Pancreas (tissue), 10 donors: ENCODE measurements at regions not wholly inside any gene's neighbourhood (a gene's known extent, or its start where the extent isn't known, plus 50 kb on each side); places are given as distances from the start of the nearest gene placed in this dataset.

Source experiments
- ATAC-seq, 4 donors: fragments of 200-7000 bp; cut with Tn5 transposase; one replicate each; pipeline versions ENCODE4 v1.8.0 to v1.9.1; 2020; ENCODE audit warnings: mild to moderate bottlenecking in 4 of 4, moderate library complexity in 4 of 4
- DNase-seq, 6 donors: peaks; one replicate each; pipeline ENCODE4 v3.0.0-alpha.2; 2020
- FAIRE-seq: peaks from 2 replicates; lab custom pipeline; 2012; peaks lifted over from hg19 to GRCh38; lab: Jason Lieb, UNC
- H3K27ac ChIP-seq, 4 donors: fragments of 200-600 bp; sonication (generic); 1 replicate in 3 of 4; 2 replicates in 1 of 4; pipeline versions ENCODE4 v1.5.0 to v1.8.0; 2020
- H3K27me3 ChIP-seq, 4 donors: fragments of 200-600 bp; one replicate each; pipeline ENCODE4 v1.8.0; 2021
- H3K36me3 ChIP-seq, 3 donors: fragments of 200-600 bp; sonication (generic) in 1 of 3; one replicate each; pipeline versions ENCODE4 v1.5.0 to v1.8.0; 2020 to 2021
- H3K4me1 ChIP-seq, 3 donors: fragments of 200-600 bp; one replicate each; pipeline ENCODE4 v1.8.0; 2021
- H3K4me3 ChIP-seq, 4 donors: fragments of 200-600 bp; sonication (generic) in 2 of 4; one replicate each; pipeline versions ENCODE4 v1.5.0 to v1.8.0; 2020 to 2021
- H3K9me3 ChIP-seq, 4 donors: fragments of 200-600 bp; one replicate each; pipeline ENCODE4 v1.8.0; 2021
- WGBS, 2 donors: extraction: QIAGEN DNeasy Blood & Tissue Kit; methylation state at CpG; one replicate each; pipeline ENCODE4 v1.1.7; 2013; 5-methylcytosine and 5-hydroxymethylcytosine counted together
- intact Hi-C, 3 donors: fragments of 100-400 bp; cut with DNase I; formaldehyde crosslinking; loops; one replicate each; pipeline versions ENCODE4 v1.11.1 to v1.14.2; 2022
- TF ChIP-seq, protein P1 (sequence below), 4 donors: fragments of 200-600 bp; sonication (generic) in 3 of 4; IDR thresholded peaks; one replicate each; pipeline versions ENCODE4 v1.5.0 to v1.8.0; 2021; ENCODE audit warnings: antibody characterized with exemption in 4 of 4
- donor health status: healthy with polysubstance abuse.
- donor health status: DM: no; HTN: no; CAD: no; lungs with moderate emphysema.
- donor health status: DM: no; HTN: no; CAD: no.
- donor health status: control.
- donor health status: control.
- donor health status: Bipolar disorder and iron deficiency.
- donor health status: DM: yes; HTN: yes; CAD: no.
- donor health status: DM: no; HTN: no; CAD: no.
- donor health status: DM: no; HTN: no; CAD: no.
- donor health status: DM: yes; HTN: yes; CAD: no.

DNA sequence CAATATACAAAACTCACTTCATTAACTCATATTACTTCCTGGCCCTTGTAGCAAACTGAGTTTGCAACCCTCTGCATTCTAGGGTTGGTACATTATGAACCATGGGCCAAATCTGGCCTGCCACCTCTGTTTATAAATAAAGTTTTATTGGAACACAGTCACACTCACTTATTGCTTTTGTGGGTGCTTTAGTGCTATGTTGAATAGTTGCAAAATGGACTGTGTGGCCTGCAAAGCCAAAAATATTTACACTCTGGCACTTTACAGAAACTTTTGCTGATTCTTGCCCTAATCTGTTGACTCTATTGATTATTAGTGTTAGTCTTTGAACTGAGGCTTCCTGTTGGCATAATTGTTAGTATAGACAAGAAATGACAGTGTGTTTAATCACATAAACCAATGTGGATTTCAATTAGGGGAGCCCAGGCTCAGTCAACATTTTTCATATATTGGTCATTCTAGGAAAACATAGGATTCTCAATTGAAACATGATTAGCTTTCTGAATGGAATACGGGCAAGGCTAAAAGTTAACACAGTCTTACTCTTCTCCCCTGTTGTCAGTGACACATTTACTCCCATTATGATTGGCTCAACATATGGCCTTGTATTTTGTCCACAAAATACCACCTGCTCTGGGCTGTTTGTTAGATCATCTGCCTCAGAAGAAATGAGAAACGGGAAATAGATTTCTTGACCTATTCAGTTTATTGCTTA is 241.9 kb upstream of the ZFP64 start:
- H3K36me3 ChIP-seq, result no peaks in the 10 kb centered on the region
- peaks cover 0 to 1% (median 0%) of the 10 kb centered on the region in 4 donors for H3K27me3 ChIP-seq
- H3K27ac ChIP-seq, result no peak overlapping the region
- H3K4me1 ChIP-seq, result no peaks in the 10 kb centered on the region
- TF ChIP-seq, protein P1, sequence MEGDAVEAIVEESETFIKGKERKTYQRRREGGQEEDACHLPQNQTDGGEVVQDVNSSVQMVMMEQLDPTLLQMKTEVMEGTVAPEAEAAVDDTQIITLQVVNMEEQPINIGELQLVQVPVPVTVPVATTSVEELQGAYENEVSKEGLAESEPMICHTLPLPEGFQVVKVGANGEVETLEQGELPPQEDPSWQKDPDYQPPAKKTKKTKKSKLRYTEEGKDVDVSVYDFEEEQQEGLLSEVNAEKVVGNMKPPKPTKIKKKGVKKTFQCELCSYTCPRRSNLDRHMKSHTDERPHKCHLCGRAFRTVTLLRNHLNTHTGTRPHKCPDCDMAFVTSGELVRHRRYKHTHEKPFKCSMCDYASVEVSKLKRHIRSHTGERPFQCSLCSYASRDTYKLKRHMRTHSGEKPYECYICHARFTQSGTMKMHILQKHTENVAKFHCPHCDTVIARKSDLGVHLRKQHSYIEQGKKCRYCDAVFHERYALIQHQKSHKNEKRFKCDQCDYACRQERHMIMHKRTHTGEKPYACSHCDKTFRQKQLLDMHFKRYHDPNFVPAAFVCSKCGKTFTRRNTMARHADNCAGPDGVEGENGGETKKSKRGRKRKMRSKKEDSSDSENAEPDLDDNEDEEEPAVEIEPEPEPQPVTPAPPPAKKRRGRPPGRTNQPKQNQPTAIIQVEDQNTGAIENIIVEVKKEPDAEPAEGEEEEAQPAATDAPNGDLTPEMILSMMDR (IDR thresholded peaks at IDR 0.05), result no peak
- intact Hi-C loops, result no loop called here
- no peak for FAIRE-seq
- ATAC-seq, result no peak
- 74 to 75% methylated on average over 2 of the region's 2 CpGs for WGBS, 2 donors
- DNase-seq, result no peak
- H3K4me3 ChIP-seq, result no peak overlapping the region
- H3K9me3 ChIP-seq, result no peaks in the 10 kb centered on the region

DNA sequence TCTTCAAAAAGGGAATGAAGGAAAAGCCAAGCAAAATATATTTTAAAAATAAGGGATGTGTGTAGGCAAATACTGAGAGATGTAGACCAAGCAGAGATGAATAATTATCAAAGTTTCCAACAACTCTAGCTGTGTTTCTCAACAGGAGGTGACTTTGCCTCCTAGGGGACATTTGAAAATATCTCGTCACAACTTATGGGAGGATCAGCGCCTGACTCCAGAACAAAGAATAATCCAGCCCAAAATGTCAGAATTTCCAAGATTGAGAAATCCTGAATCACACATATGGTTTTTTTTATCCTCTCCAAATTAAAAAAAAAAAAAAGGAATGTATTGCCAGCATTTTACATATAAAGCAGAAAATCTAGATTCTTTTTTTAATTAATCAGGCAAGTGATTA is 241.2 kb upstream of the ZFP64 start:
- no peaks in the 10 kb centered on the region for H3K36me3 ChIP-seq
- WGBS, 2 donors, result 87 to 99% methylated on average over 2 of the region's 2 CpGs
- H3K9me3 ChIP-seq, result no peaks in the 10 kb centered on the region
- ATAC-seq (peak in 1 of 4 donors; percentile 32), FAIRE-seq (no peak), DNase-seq (no peak)
- no peaks in the 10 kb centered on the region for H3K4me1 ChIP-seq
- intact Hi-C loops, result no loop called here
- H3K4me3 ChIP-seq, result no peak overlapping the region
- H3K27me3 ChIP-seq, result no peaks in the 10 kb centered on the region
- H3K27ac ChIP-seq, result no peak overlapping the region
- TF ChIP-seq, protein P1 (IDR thresholded peaks at IDR 0.05), result no peak

DNA sequence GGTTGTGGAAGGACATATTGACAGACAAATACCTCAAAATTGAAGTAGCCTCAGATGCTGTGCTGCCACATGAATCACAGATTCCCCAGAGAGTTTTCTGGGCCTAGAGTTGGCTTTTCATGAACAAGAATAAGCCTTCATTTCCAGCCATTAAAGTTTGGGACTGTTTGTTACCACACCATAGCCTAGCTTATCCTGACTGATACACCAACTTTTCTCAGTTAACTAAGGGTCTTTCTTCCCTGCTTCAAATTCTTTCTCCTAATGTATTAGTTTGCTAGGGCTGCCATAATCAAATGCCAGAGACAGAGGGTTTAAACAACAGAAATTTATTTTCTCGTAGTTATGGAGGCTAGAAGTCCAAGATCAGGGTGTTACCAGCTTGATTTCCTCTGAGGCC is 237.4 kb upstream of the ZFP64 start:
- H3K36me3 ChIP-seq, result no peaks in the 10 kb centered on the region
- WGBS, 2 donors, result 78 to 93% methylated on average over 1 of the region's 1 CpG
- FAIRE-seq (no peak), ATAC-seq (no peak), DNase-seq (no peak)
- intact Hi-C loops, result no loop called here
- H3K4me3 ChIP-seq, result no peak overlapping the region
- H3K27ac ChIP-seq, result no peak overlapping the region
- H3K9me3 ChIP-seq, result no peaks in the 10 kb centered on the region
- no peaks in the 10 kb centered on the region for H3K27me3 ChIP-seq
- TF ChIP-seq, protein P1 (IDR thresholded peaks at IDR 0.05), result no peak
- no peaks in the 10 kb centered on the region for H3K4me1 ChIP-seq

DNA sequence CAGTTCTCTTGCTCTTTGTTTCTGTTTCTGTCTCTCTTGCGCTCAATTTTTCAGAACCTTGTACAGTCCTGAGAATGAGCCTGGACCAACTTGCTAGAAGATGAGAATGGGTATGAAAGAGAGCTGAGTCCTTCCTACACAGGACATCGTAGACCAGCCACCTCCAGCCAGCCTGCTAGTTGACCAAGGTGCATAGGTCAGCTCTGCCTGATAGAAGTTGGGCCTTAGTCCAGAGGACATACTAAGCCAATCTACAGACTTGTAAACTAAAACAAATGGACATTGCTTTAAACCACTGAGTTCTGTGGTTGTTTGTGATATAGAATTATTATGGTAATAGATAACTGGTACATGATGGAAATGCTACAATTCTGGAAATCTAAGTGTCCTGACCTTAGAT is 236.4 kb upstream of the ZFP64 start:
- ATAC-seq (no peak), DNase-seq (no peak), FAIRE-seq (no peak)
- Histone ChIP-seq H3K9me3 (no peaks in the 10 kb centered on the region), H3K4me3 (no peak overlapping the region), H3K36me3 (no peaks in the 10 kb centered on the region), H3K27ac (no peak overlapping the region), H3K27me3 (no peaks in the 10 kb centered on the region), H3K4me1 (no peaks in the 10 kb centered on the region)
- 86 to 92% methylated on average over 2 of the region's 2 CpGs for WGBS, 2 donors
- intact Hi-C loops, result no loop called here
- TF ChIP-seq, protein P1 (IDR thresholded peaks at IDR 0.05), result no peak

DNA sequence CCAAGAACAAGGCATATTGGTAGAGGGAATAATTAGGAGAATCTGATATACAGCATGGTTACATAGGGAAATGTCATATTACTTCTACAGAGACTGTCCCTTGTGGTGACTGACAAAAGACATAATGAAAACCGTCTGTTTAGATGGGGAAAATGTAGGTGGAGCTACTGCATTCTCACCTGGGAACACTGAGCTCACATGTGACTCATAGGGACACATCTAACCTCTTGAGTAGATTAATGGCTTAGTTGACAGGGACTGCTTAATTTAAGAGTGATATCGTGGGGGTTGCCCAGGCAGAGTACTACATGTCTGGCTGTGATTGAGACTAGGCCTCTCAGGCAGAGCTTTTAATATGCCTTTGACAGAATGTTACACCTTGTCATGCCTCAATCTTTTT is 235.3 kb upstream of the ZFP64 start:
- Histone ChIP-seq H3K27ac (no peak overlapping the region), H3K27me3 (no peaks in the 10 kb centered on the region), H3K4me3 (no peak overlapping the region), H3K4me1 (no peaks in the 10 kb centered on the region), H3K9me3 (no peaks in the 10 kb centered on the region), H3K36me3 (no peaks in the 10 kb centered on the region)
- no peak for ATAC-seq
- no peak for FAIRE-seq
- TF ChIP-seq, protein P1 (IDR thresholded peaks at IDR 0.05), result no peak
- no peak for DNase-seq
- 33 to 42% methylated on average over 2 of the region's 2 CpGs for WGBS, 2 donors
- intact Hi-C loops, result no loop called here
